Stomach (tissue), 4 donors: ENCODE measurements at regions not wholly inside any gene's neighbourhood (a gene's known extent, or its start where the extent isn't known, plus 50 kb on each side); places are given as distances from the start of the nearest gene placed in this dataset.

Experiments used
- CTCF ChIP-seq, 7 experiments: fragments of 450-650 bp in 4 of 7; fragments of 200-600 bp in 3 of 7; sonication (generic) in 3 of 7; IDR thresholded peaks; one replicate each; pipeline ENCODE4 v1.5.1; 2016 to 2019; ENCODE audit warnings: antibody characterized with exemption in 7 of 7, control low read depth in 2 of 7, mild to moderate bottlenecking in 1 of 7
- EP300 ChIP-seq: sonication (generic); formaldehyde crosslinking; IDR thresholded peaks from one replicate; pipeline ENCODE4 v1.6.1; 2017; ENCODE audit warnings: antibody characterized with exemption
- POLR2A ChIP-seq, 4 donors: fragments of 450-650 bp; IDR thresholded peaks; one replicate each; pipeline ENCODE4 v1.6.1; 2016; ENCODE audit warnings: antibody characterized with exemption in 4 of 4, control low read depth in 2 of 4, mild to moderate bottlenecking in 1 of 4, moderate library complexity in 1 of 4
- POLR2AphosphoS5 ChIP-seq, 3 donors: sonication (generic); formaldehyde crosslinking; IDR thresholded peaks; one replicate each; pipeline ENCODE4 v1.6.1; 2016; ENCODE audit warnings: antibody characterized with exemption in 3 of 3

- TF ChIP-seq CTCF (IDR thresholded peaks at IDR 0.05): no peak
- no peak for TF ChIP-seq POLR2AphosphoS5 (IDR thresholded peaks at IDR 0.05)
- no peak for TF ChIP-seq POLR2A (IDR thresholded peaks at IDR 0.05)
- TF ChIP-seq EP300: no peak
Observed at GRCh38 chr7:21260939-21261338, 166.9 kb upstream of the SP4 start.
